GM10248 (cell line): ENCODE measurements at regions not wholly inside any gene's neighbourhood (a gene's known extent, or its start where the extent isn't known, plus 50 kb on each side); places are given as distances from the start of the nearest gene placed in this dataset.

ENCODE experiments used
- CTCF ChIA-PET: fragments of 300-600 bp; sonication (Branson Sonifier 250); formaldehyde crosslinking; extraction: SDS; loops from one replicate; lab custom pipeline; 2021; ENCODE audit warnings: antibody characterized with exemption; lab: Yijun Ruan, JAX
- POLR2A ChIA-PET: fragments of 350-650 bp; sonication (Branson Sonifier 250); formaldehyde crosslinking; extraction: SDS; loops from one replicate; lab custom pipeline; 2020; ENCODE audit warnings: antibody characterized with exemption; lab: Yijun Ruan, JAX
- DNase-seq: peaks from one replicate; pipeline ENCODE4 v3.0.0; 2012; ENCODE audit errors: extremely low spot score
- CTCF ChIP-seq: IDR thresholded peaks from 2 replicates; pipeline ENCODE4 v1.5.1; 2012; ENCODE audit warnings: mild to moderate bottlenecking, low read depth; ENCODE audit errors: extremely low read depth, missing control alignments, control extremely low read depth

- DNase-seq: no peak
- no peak for TF ChIP-seq CTCF
- CTCF ChIA-PET: no interaction called here
- POLR2A ChIA-PET: no interaction called here
Observed at GRCh38 chr18:22335731-22336198, 82.0 kb downstream of the CTAGE1 start.

- DNase-seq: no peak
- TF ChIP-seq CTCF: no peak
- ChIA-PET POLR2A (no interaction called here), CTCF (no interaction called here)
Observed at GRCh38 chr18:22334567-22334966, 83.1 kb downstream of the CTAGE1 start.

- DNase-seq: no peak
- ChIA-PET POLR2A (no interaction called here), CTCF (interaction anchor here (1.4 kb wide), 1 partner anchor 10 kb away, joined by 4 read pairs; no protein-coding TSS in a partner anchor)
- TF ChIP-seq CTCF: no peak
Observed at GRCh38 chr18:22332590-22332989, 85.1 kb downstream of the CTAGE1 start.

GRCh38 chr18:22330508-22330907 is 87.2 kb downstream of the CTAGE1 start:
- ChIA-PET CTCF (no interaction called here), POLR2A (no interaction called here)
- TF ChIP-seq CTCF: no peak
- DNase-seq: no peak

- ChIA-PET POLR2A (no interaction called here), CTCF (no interaction called here)
- no peak for TF ChIP-seq CTCF
- no peak for DNase-seq
Observed at GRCh38 chr18:22325396-22325795, 92.3 kb downstream of the CTAGE1 start.

GRCh38 chr18:22324191-22325131 is 93.3 kb downstream of the CTAGE1 start:
- no peak for TF ChIP-seq CTCF
- no peak for DNase-seq
- ChIA-PET CTCF (no interaction called here), POLR2A (no interaction called here)
